DMS79 treated with DMSO at 0.1 percent for 48 hours (cell line): ENCODE measurements at regions not wholly inside any gene's neighbourhood (a gene's known extent, or its start where the extent isn't known, plus 50 kb on each side); places are given as distances from the start of the nearest gene placed in this dataset.

Experiments used
- DNase-seq: peaks from one replicate; lab custom pipeline; 2025; lab: John Stamatoyannopoulos, UW

DNA sequence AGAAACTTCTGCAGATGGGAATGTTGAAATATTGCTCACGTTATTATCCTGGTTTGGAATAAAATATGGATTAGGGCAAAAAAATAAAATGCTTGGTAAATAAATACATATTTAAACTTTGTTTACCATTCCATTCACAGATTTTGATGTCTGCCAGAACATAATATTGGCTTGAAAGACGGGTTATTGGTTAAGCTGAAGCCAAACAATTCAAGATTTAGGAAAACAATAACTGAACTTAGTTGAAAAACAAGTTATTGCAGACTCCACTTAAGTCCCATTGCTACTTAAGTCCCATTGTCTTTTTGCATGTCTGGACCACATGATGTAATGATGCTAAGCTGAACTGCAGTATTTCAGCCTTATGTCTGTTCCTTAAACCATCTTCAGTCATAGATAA is 722.5 kb downstream of the FAT4 start:
- no peak for DNase-seq

- no peak for DNase-seq
Measured at GRCh38 chr4:126038502-126039144, 723.9 kb downstream of the FAT4 start.

- no peak for DNase-seq
Measured at GRCh38 chr4:126046081-126046614, 731.4 kb downstream of the FAT4 start.

- no peak for DNase-seq
Measured at GRCh38 chr4:126047114-126047513, 732.4 kb downstream of the FAT4 start.

- no peak for DNase-seq
Measured at GRCh38 chr4:126051689-126052424, 737.1 kb downstream of the FAT4 start.

DNA sequence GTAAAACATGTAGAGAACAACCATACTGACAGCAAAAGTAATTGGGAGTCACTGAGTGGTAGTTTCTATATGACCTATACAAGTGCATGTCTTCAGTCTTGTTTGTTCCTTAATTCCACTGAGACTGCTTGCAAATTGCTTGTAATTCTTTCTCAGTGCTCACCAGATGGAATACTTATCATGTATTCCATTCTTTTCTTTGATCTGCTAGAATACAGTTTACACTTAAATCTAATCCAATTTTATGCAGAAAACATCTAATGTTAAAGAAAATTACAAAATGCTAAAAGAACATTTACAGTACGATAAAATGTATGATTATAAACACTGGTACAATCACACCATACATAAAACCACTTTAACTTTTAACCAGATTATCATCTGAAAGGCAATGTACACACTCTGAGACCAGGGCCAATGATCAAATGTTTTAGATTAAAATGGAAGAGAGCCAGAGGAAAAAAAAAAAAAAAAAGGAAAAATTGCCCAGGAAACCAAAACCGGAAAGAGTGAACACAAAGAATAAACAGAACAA is 741.4 kb downstream of the FAT4 start:
- no peak for DNase-seq

- DNase-seq: no peak
Measured at GRCh38 chr4:126057371-126057770, 742.6 kb downstream of the FAT4 start.

DNA sequence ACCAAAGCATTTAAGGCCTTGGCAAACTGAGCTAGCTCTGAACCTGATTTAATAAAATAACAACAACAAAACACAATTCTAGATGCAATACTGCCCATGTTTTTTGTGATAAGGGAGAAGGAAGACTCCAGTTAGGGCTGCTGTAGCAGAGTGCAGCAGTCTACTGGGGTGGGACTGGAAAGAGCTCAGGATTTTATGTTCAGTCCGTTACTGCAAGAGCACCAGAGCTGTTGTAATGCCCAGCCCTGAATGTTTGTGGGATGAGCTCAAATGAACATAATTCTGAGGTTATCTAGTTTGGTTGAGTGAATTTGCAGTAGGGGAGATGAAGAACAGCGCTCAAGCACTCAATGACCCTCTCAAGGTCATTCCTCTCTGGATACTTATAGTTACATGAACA is 743.8 kb downstream of the FAT4 start:
- no peak for DNase-seq

DNA sequence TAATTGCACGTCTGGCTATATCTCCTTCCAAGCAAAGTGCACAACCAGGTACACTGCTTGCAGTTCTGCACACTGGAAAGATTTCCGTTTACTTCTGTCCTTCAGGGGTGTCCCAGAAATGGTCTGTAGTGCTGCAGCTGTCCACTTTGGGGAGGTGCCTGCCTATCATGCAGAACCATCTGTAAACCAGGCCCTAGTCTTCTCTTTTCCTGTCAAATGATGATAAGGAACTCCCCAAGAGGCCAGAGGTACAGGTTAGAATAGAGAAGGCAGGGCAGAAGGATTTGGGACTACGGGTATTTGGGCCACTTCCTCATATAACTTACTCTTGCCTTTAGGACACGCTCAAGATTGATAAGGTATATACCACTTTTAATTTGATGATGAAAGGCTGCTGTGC is 746.9 kb downstream of the FAT4 start:
- DNase-seq: no peak

GRCh38 chr4:126065016-126065415 is 750.3 kb downstream of the FAT4 start:
- DNase-seq: no peak

DNA sequence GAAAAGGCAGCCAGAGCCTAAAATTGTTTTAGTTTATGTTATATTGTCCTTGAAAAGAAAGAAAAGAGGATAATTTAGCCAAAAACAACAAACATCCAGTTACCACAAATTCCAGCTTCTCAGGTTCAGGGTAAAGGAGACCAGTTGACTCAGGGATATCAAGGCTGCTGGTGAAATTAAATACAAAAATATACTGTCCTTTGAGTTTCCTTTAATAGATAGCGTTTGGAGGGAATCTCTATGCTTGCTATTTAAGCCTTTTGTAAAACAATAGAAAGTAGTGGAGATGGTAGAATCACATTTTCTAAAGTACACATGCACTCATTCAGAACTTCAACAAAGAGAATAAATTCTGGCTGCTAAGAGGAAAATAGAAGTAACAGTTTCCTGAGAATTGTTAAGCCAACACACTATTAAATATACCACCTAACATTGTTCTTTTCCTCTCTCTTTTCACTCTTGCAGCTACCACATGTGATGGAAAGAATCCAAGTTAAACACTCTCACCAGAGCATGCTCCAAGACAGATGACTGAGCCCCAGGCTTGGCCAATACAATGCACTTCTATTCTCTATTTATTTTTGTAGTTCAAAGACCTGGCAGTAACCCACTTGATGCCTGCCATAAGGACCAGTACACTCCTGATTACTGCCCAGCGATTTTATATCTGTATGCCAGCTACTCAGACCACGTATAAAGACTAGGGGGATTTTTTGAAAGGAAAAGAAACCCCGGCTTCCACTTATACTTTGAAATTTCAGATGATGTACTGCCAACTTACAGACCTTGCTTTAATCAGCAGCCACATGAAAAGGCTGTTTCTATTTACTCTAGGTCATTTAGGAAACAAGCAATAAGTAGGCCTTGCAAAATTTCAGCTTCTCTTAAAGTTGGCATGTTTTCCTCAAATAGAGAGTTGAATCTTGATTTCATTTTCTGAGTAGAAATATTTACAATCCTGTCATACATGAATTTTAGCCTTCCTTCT is 756.9 kb downstream of the FAT4 start:
- no peak for DNase-seq

- DNase-seq: no peak
Measured at GRCh38 chr4:126081336-126081735, 766.6 kb downstream of the FAT4 start.

- no peak for DNase-seq
Measured at GRCh38 chr4:126086041-126086440, 771.3 kb downstream of the FAT4 start.

GRCh38 chr4:126087101-126087500 is 772.3 kb downstream of the FAT4 start:
- DNase-seq: no peak

GRCh38 chr4:126097155-126097799 is 782.5 kb downstream of the FAT4 start:
- DNase-seq: no peak

DNA sequence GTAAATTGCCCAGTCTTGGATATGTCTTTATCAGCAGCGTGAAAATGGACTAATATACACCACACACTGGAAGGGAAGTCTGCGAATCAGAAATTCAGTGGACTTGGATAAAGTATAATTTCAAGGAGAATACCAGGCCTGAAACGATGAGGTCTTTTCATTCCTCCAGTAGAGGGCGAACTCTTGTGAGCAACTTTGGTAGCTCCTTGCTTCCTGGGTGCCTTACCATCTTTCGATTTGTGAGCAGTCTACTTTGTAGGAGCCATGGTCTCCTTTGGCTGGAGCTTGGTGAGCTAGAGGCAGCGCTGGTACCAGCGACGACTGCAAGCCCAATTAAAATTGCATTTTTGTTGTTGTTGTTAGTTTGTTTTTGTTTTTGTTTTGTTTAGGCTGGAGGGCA is 791.9 kb downstream of the FAT4 start:
- no peak for DNase-seq

DNA sequence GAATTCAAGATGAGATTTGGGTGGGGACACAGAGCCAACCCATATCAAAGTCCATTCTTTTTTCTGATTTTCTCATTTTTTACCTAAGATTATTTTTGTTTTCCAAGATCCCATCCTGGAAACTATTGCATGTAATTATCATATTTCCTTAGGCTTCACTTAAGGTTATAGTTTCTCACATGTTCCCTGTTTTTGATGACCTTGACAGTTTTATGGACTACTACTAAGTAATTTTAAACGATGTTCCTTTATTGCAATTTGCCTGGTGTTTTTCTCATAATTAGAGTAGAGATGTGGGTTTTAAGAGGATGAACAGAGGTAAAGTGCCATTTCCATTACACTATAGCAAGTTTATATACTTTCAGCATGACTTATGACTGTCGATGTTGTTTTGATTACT is 795.1 kb downstream of the FAT4 start:
- no peak for DNase-seq

- DNase-seq: no peak
Measured at GRCh38 chr4:126113058-126113457, 798.3 kb downstream of the FAT4 start.

DNA sequence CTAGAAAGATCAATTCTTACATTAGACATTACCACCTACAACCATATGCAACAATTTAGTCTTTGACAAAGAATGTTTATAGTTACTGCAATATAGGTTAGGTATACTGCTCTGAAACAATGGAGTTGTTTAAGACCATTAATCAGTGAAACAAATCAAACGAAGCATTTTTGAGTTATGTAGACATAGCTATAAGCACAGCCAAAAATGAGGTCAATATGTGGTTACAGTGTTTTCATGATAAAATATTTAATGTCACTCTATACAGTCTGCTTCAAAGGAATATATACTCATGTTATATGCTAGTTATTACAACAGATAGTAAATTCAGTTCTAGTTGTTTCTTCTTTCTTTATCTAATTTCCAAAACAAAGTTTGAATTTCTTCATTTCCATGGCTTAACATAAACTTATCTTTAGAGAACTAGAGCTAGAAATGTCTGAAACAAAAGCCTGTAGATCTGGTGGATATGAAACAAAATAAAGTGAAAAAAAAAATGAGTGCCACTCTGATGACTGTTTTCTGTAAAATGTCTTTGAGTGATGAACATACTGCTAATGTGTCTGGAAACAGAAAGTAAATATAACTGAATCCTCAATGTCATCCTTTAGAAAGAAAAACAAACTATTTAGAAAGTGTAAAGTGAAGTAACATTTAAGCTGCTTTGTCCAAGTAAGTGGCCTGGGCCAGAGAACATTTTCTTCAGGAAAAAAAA is 809.0 kb downstream of the FAT4 start:
- no peak for DNase-seq

DNA sequence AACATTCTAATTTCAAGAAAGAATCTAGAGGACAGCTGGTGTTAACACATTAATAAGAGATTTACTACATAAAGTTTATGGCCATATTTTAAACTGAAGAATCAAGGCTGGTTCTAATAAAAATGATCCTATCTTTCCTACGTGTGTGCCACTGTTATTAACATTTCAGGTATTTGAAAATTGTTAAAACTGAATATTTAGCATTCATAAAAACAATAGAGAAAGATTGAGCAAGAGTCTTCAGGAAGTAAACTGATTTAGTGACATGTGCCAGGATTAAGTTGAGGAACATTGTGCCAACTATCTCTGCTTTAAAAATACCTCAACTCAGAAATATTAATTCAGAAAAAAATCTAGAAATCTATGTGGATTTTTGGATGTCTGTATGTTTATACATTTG is 810.1 kb downstream of the FAT4 start:
- DNase-seq: no peak

- no peak for DNase-seq
Measured at GRCh38 chr4:126130215-126130614, 815.5 kb downstream of the FAT4 start.
